OCI-LY3 (cell line): ENCODE measurements at regions not wholly inside any gene's neighbourhood (a gene's known extent, or its start where the extent isn't known, plus 50 kb on each side); places are given as distances from the start of the nearest gene placed in this dataset.

Experiments
- EZH2phosphoT487 ChIP-seq: fragments of 200-600 bp; shearing (Covaris generic); IDR thresholded peaks from 2 replicates; pipeline ENCODE4 v1.6.1; 2018; ENCODE audit warnings: antibody characterized with exemption, mixed run types, low read depth
- TF ChIP-seq, protein P1 (sequence below): fragments of 200-600, 300-600 bp; sonication (generic); IDR thresholded peaks from 2 replicates; pipeline ENCODE4 v1.5.1; 2014; ENCODE audit warnings: antibody characterized with exemption, low read length, low read depth

DNA sequence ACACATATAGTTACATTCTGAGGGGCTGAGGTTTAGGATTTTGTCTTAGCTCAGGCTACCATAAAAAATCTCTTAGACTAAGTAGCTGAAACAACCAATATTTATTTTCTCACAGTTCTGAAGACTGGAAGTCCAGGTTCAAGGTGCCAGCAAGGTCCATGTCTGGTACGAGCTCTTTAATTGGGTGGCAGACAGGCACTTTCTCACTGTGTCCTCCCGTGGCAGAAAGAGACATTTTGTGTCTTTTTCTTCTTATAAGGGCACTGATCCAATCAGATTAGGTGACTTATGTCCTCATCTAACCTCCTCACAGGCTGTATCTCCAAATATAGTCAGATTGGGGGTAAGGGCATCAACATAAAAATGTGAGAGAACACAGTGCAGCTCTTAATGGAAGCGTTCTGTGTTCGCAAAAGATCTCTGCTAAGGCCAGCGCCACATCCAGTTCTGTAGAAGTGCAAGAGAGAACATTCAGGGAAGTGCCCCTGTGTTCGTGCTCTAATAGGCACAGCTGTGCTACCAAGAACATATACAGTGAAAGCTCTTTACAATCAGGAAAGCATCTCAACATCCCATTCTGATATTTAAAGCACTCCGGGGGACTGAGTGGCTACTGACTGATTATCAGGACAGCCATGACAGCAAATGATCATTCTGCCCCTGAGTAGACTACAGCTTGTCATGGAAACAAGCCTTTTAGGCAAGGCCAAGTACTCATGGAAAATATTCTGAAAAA is 819.2 kb downstream of the LIG4 start:
- TF ChIP-seq EZH2phosphoT487 = no peak
- TF ChIP-seq, protein P1, sequence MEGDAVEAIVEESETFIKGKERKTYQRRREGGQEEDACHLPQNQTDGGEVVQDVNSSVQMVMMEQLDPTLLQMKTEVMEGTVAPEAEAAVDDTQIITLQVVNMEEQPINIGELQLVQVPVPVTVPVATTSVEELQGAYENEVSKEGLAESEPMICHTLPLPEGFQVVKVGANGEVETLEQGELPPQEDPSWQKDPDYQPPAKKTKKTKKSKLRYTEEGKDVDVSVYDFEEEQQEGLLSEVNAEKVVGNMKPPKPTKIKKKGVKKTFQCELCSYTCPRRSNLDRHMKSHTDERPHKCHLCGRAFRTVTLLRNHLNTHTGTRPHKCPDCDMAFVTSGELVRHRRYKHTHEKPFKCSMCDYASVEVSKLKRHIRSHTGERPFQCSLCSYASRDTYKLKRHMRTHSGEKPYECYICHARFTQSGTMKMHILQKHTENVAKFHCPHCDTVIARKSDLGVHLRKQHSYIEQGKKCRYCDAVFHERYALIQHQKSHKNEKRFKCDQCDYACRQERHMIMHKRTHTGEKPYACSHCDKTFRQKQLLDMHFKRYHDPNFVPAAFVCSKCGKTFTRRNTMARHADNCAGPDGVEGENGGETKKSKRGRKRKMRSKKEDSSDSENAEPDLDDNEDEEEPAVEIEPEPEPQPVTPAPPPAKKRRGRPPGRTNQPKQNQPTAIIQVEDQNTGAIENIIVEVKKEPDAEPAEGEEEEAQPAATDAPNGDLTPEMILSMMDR = no peak
